H9 (cell line): ENCODE measurements at regions not wholly inside any gene's neighbourhood (a gene's known extent, or its start where the extent isn't known, plus 50 kb on each side); places are given as distances from the start of the nearest gene placed in this dataset.

Experiments used
- DNase-seq: peaks from one replicate; pipeline ENCODE4 v3.0.0-alpha.2; 2017
- H2AFZ ChIP-seq: one replicate; pipeline ENCODE4 v1.6.1; 2013; ENCODE audit warnings: mild to moderate bottlenecking, low read length, control low read depth, moderate library complexity
- H2AK5ac ChIP-seq: 2 replicates; pipeline ENCODE4 v1.6.1; 2013; ENCODE audit warnings: low read length, control low read depth, mixed read lengths; ENCODE audit not compliant: insufficient read length
- H2BK120ac ChIP-seq: one replicate; pipeline ENCODE4 v1.6.1; 2013; ENCODE audit warnings: low read depth, mild to moderate bottlenecking, low read length, control low read depth, inconsistent platforms; ENCODE audit not compliant: poor library complexity, severe bottlenecking
- H2BK12ac ChIP-seq: 2 replicates; pipeline ENCODE4 v1.6.1; 2013; ENCODE audit warnings: low read length, control low read depth, mixed read lengths, low read depth; ENCODE audit not compliant: insufficient read length
- H2BK15ac ChIP-seq: 2 replicates; pipeline ENCODE4 v1.6.1; 2013; ENCODE audit warnings: low read depth, low read length, control low read depth
- H2BK20ac ChIP-seq: one replicate; pipeline ENCODE4 v1.6.1; 2013; ENCODE audit warnings: low read depth, mild to moderate bottlenecking, low read length, control low read depth, inconsistent platforms; ENCODE audit not compliant: poor library complexity, severe bottlenecking
- H2BK5ac ChIP-seq: 2 replicates; pipeline ENCODE4 v1.6.1; 2013; ENCODE audit warnings: low read length, control low read depth, mixed read lengths; ENCODE audit not compliant: insufficient read length
- H3K14ac ChIP-seq: 2 replicates; pipeline ENCODE4 v1.6.1; 2013; ENCODE audit warnings: low read length, control low read depth; ENCODE audit not compliant: insufficient read depth
- H3K18ac ChIP-seq: 2 replicates; pipeline ENCODE4 v1.6.1; 2013; ENCODE audit warnings: low read depth, mild to moderate bottlenecking, mixed read lengths, low read length, control low read depth; ENCODE audit not compliant: insufficient read length
- H3K23ac ChIP-seq: 2 replicates; pipeline ENCODE4 v1.6.1; 2013; ENCODE audit warnings: low read length, control low read depth, mixed read lengths, low read depth; ENCODE audit not compliant: insufficient read length
- H3K23me2 ChIP-seq: 2 replicates; pipeline ENCODE4 v1.6.1; 2013; ENCODE audit warnings: low read depth, mild to moderate bottlenecking, mixed read lengths, low read length, control low read depth; ENCODE audit not compliant: insufficient read length, poor library complexity, severe bottlenecking
- H3K27ac ChIP-seq: 2 replicates; pipeline ENCODE4 v1.5.1; 2013; ENCODE audit warnings: low read length, control low read depth, mixed read lengths, low read depth; ENCODE audit not compliant: insufficient read length
- H3K27me3 ChIP-seq: 2 replicates; pipeline ENCODE4 v1.6.1; 2013; ENCODE audit warnings: low read length, control low read depth, inconsistent platforms; ENCODE audit not compliant: insufficient read depth
- H3K4ac ChIP-seq: 2 replicates; pipeline ENCODE4 v1.6.1; 2013; ENCODE audit warnings: low read depth, mild to moderate bottlenecking, control low read depth, inconsistent platforms, low read length, moderate library complexity
- H3K4me1 ChIP-seq: 2 replicates; pipeline ENCODE4 v1.6.1; 2013; ENCODE audit warnings: low read length, control low read depth, inconsistent platforms; ENCODE audit not compliant: insufficient read depth
- H3K4me2 ChIP-seq: 2 replicates; pipeline ENCODE4 v1.6.1; 2013; ENCODE audit warnings: low read length, control low read depth, mixed read lengths; ENCODE audit not compliant: insufficient read length, insufficient read depth
- H3K56ac ChIP-seq: 2 replicates; pipeline ENCODE4 v1.6.1; 2013; ENCODE audit warnings: low read depth, mild to moderate bottlenecking, mixed read lengths, low read length, control low read depth; ENCODE audit not compliant: insufficient read length
- H3K79me1 ChIP-seq: 2 replicates; pipeline ENCODE4 v1.6.1; 2013; ENCODE audit warnings: low read depth, mild to moderate bottlenecking, moderate library complexity, low read length, control low read depth, inconsistent platforms; ENCODE audit not compliant: insufficient read depth, poor library complexity, severe bottlenecking
- H3K79me2 ChIP-seq: 2 replicates; pipeline ENCODE4 v1.6.1; 2013; ENCODE audit warnings: low read length, control low read depth, inconsistent platforms; ENCODE audit not compliant: insufficient read depth
- H3K9ac ChIP-seq: 2 replicates; pipeline ENCODE4 v1.6.1; 2013; ENCODE audit warnings: low read length, control low read depth, mixed read lengths; ENCODE audit not compliant: insufficient read length; ENCODE audit errors: extremely low read depth
- H3K9me3 ChIP-seq: one replicate; pipeline ENCODE4 v1.6.1; 2013; ENCODE audit warnings: low read depth, low read length, inconsistent platforms; ENCODE audit not compliant: control insufficient read depth
- H3T11ph ChIP-seq: one replicate; pipeline ENCODE4 v1.6.1; 2013; ENCODE audit warnings: mild to moderate bottlenecking, low read length, control low read depth, inconsistent platforms
- H4K20me1 ChIP-seq: one replicate; pipeline ENCODE4 v1.6.1; 2013; ENCODE audit not compliant: control insufficient read depth, insufficient read length, insufficient read depth
- H4K5ac ChIP-seq: 2 replicates; pipeline ENCODE4 v1.6.1; 2013; ENCODE audit warnings: low read depth, mild to moderate bottlenecking, mixed read lengths, low read length, control low read depth; ENCODE audit not compliant: insufficient read length
- H4K8ac ChIP-seq: replicated peaks from 2 replicates; pipeline ENCODE4 v1.6.1; 2013; ENCODE audit warnings: low read length, control low read depth, mixed read lengths, low read depth; ENCODE audit not compliant: insufficient read length
- H4K91ac ChIP-seq: 2 replicates; pipeline ENCODE4 v1.6.1; 2013; ENCODE audit warnings: low read depth, mild to moderate bottlenecking, moderate library complexity, mixed read lengths, low read length, control low read depth; ENCODE audit not compliant: insufficient read length
- H3K27ac Mint-ChIP-seq, 3 experiments: 2 replicates in 2 of 3; 3 replicates in 1 of 3; pipeline ENCODE4 v1.8.0; 2020 to 2021; ENCODE audit warnings: mixed read lengths in 3 of 3, mild to moderate bottlenecking in 1 of 3, moderate library complexity in 1 of 3
- H3K27me3 Mint-ChIP-seq: 2 replicates; pipeline ENCODE4 v1.8.0; 2021; ENCODE audit warnings: low read depth, mild to moderate bottlenecking, moderate library complexity, mixed read lengths
- H3K36me3 Mint-ChIP-seq, 3 experiments: 2 replicates in 2 of 3; 3 replicates in 1 of 3; pipeline ENCODE4 v1.8.0; 2020 to 2021; ENCODE audit warnings: low read depth in 3 of 3, mixed read lengths in 3 of 3; ENCODE audit not compliant: insufficient read depth in 1 of 3
- H3K4me1 Mint-ChIP-seq, 2 experiments: 2 replicates each; pipeline ENCODE4 v1.8.0; 2020; ENCODE audit warnings: mixed read lengths in 2 of 2
- H3K4me3 Mint-ChIP-seq, 2 experiments: 2 replicates in 1 of 2; 3 replicates in 1 of 2; pipeline ENCODE4 v1.8.0; 2020 to 2021; ENCODE audit warnings: mild to moderate bottlenecking in 2 of 2, mixed read lengths in 2 of 2, moderate library complexity in 1 of 2
- H3K9me3 Mint-ChIP-seq, 2 experiments: 2 replicates in 1 of 2; 3 replicates in 1 of 2; pipeline ENCODE4 v1.8.0; 2020; ENCODE audit warnings: mild to moderate bottlenecking in 2 of 2, mixed read lengths in 2 of 2, moderate library complexity in 1 of 2
- CTCF ChIP-seq: fragments of 200-600 bp; sonication (generic); conservative IDR thresholded peaks from 3 replicates; pipeline ENCODE4 v1.8.0; 2021; ENCODE audit warnings: antibody characterized with exemption, mild to moderate bottlenecking
- WGBS: extraction: QIAGEN DNeasy Blood & Tissue Kit; methylation state at CpG from one replicate; pipeline ENCODE4 v1.1.7; 2013; ENCODE audit warnings: missing lambda C conversion rate, low lambda C conversion rate, mixed read lengths; ENCODE audit not compliant: insufficient read length; ENCODE audit errors: extremely low coverage; 5-methylcytosine and 5-hydroxymethylcytosine counted together

DNA sequence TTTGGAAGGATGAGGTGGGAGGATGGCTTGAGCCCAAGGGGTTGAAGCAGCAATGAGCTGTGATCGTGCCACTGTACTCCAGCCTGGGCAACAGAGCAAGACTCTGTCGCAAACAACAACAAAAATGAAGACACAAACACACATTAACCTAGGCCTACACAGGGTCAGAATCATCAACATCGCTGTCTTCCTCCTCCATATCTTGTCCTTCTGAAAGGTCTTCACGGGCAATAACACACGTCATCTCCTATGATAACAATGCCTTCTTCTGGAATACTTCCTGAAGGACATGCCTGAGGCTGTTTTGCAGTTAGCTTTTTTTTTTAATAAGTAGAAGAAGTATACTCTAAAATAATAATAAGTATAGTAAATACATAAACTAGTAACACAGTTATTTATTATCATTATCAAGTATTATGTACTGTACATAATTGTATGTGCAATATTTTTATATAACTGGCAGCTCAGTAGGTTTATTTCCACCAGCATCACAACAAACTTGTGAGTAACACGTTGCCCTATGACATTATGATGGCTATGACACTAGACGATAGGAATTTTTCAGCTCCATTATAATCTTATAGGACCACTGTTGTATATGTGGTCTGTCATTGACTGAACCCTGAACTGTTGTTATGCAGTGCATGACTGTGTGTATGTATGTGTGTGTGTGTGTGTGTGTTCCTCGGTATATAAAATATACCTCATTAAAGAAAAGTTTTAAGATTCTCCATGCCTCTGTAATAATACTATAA is 69.2 kb upstream of the MAML3 start:
- Histone ChIP-seq H2BK120ac (no peak overlapping the region), H3K27ac (no peak overlapping the region), H4K5ac (no peak overlapping the region), H3K27me3 (no peaks in the 10 kb centered on the region), H4K8ac (no peak overlapping the region), H3K14ac (no peak overlapping the region), H2BK5ac (no peak overlapping the region), H2BK12ac (no peak overlapping the region), H3K9ac (no peak overlapping the region), H3K23me2 (no peaks in the 10 kb centered on the region), H4K91ac (no peak overlapping the region), H2AK5ac (no peak overlapping the region), H3K79me1 (no peaks in the 10 kb centered on the region), H4K20me1 (no peaks in the 10 kb centered on the region), H3K4ac (no peak overlapping the region), H3K9me3 (no peaks in the 10 kb centered on the region), H3K56ac (no peak overlapping the region), H2BK15ac (no peak overlapping the region), H3T11ph (no peak overlapping the region), H2BK20ac (no peak overlapping the region), H3K23ac (no peak overlapping the region), H3K79me2 (no peaks in the 10 kb centered on the region; the same call in 1 of the 2 replicates), H2AFZ (no peak overlapping the region), H3K18ac (no peak overlapping the region), H3K4me2 (no peak overlapping the region), H3K4me1 (peaks cover 10% of the 10 kb centered on the region)
- Mint-ChIP-seq H3K36me3 (no peaks in the 10 kb centered on the region), H3K4me3 (no peak overlapping the region), H3K27me3 (no peaks in the 10 kb centered on the region), H3K27ac (no peak overlapping the region; a peak in 1 of 7 replicates), H3K9me3 (no peaks in the 10 kb centered on the region), H3K4me1 (peaks cover 31 to 33% of the 10 kb centered on the region in 2 experiments)
- no peak for DNase-seq
- no peak for TF ChIP-seq CTCF
- WGBS, result no CpG with 5 or more reads among the region's 8 CpGs
